ENCODE measurements at regions not wholly inside any gene's neighbourhood (a gene's known extent, or its start where the extent isn't known, plus 50 kb on each side); places are given as distances from the start of the nearest gene placed in this dataset.

GRCh38 chr18:46352520-46353250, 248.5 kb downstream of the HAUS1 start (continued):
- TF ChIP-seq EGR1 (IDR thresholded peaks at IDR 0.05; ENCODE audit: low read depth): no peak
- TF ChIP-seq JUND (IDR thresholded peaks at IDR 0.05): no peak
- TF ChIP-seq ELF1 (IDR thresholded peaks at IDR 0.05; ENCODE audit: borderline replicate concordance, low read depth): no peak
- TF ChIP-seq FOSL1 (IDR thresholded peaks at IDR 0.05; ENCODE audit: low read depth): no peak

GRCh38 chr18:46353460-46353859, 249.3 kb downstream of the HAUS1 start:
- CTCF ChIA-PET: no interaction called here
- H3K79me2 ChIP-seq (ENCODE audit: insufficient read depth, low read length): no peaks in the 10 kb centered on the region
- POLR2A ChIA-PET: no interaction called here
- no peak for DNase-seq (ENCODE audit: low read depth, low spot score)
- no peak overlapping the region for H3K9ac ChIP-seq (ENCODE audit: low read length)
- H3K9me3 ChIP-seq (ENCODE audit: control insufficient read depth in 1 of 2, insufficient read depth in 1 of 2, low read depth in 1 of 2, low read length in 2 of 2): no peaks in the 10 kb centered on the region
- no peak for TF ChIP-seq POLR2A (IDR thresholded peaks at IDR 0.05; ENCODE audit: borderline replicate concordance, extremely low read depth, insufficient read depth, insufficient read length)
- no peak for TF ChIP-seq RAD21 (IDR thresholded peaks at IDR 0.05; ENCODE audit: low read depth)
- TF ChIP-seq JUND (IDR thresholded peaks at IDR 0.05): no peak
- no peak for TF ChIP-seq CTCF (IDR thresholded peaks at IDR 0.05 in 2 of 3, conservative IDR thresholded peaks at IDR 0.05 in 1 of 3; ENCODE audit: borderline replicate concordance in 1 of 3, insufficient read depth in 1 of 3, low read depth in 2 of 3, low read length in 2 of 3)
- no peak overlapping the region for H3K27ac ChIP-seq (ENCODE audit: low read depth, low read length)
- RAD21 ChIA-PET (ENCODE audit: low non-redundant PET in 1 of 2, low total read pairs in 2 of 2, uncharacterized antibody in 2 of 2, unreplicated experiment in 2 of 2): no interaction called here
- H4K20me1 ChIP-seq (ENCODE audit: insufficient read depth): no peaks in the 10 kb centered on the region
- no TSS peak for BruUV-seq (replicated peaks)
- no peak for ATAC-seq
- H3K4me3 ChIP-seq (replicated peaks in 1 of 2; ENCODE audit: low read depth in 1 of 2, low read length in 2 of 2): no peak overlapping the region
- no peak overlapping the region for H3K4me2 ChIP-seq (ENCODE audit: low read length)
- H3K4me1 ChIP-seq (ENCODE audit: control insufficient read depth in 1 of 2, insufficient read depth in 2 of 2, low read length in 2 of 2): no peaks in the 10 kb centered on the region
- no peak overlapping the region for H2AFZ ChIP-seq (ENCODE audit: low read depth, low read length, poor library complexity, severe bottlenecking)
- H3K27me3 ChIP-seq (ENCODE audit: insufficient read depth, low read length): no peaks in the 10 kb centered on the region
- no peaks in the 10 kb centered on the region for H3K36me3 ChIP-seq (ENCODE audit: control insufficient read depth in 1 of 2, insufficient read depth in 2 of 2, low read length in 2 of 2)
- intact Hi-C loops (cut with micrococcal nuclease): no loop called here
- H3K9me2 ChIP-seq (ENCODE audit: insufficient read depth): no peaks in the 10 kb centered on the region

All from HCT116 (cell line).